Ascending aorta (tissue), 2 donors: ENCODE measurements at regions not wholly inside any gene's neighbourhood (a gene's known extent, or its start where the extent isn't known, plus 50 kb on each side); places are given as distances from the start of the nearest gene placed in this dataset.

Source experiments
- DNase-seq, 2 donors: peaks; one replicate each; pipeline ENCODE4 v3.0.0-alpha.2; 2019; ENCODE audit warnings: low spot score in 2 of 2
- H3K27ac ChIP-seq, 2 donors: fragments of 200-600 bp; sonication (generic); one replicate each; pipeline ENCODE4 v1.5.1; 2016 to 2017; ENCODE audit warnings: mild to moderate bottlenecking in 1 of 2
- H3K27me3 ChIP-seq: fragments of 200-600 bp; sonication (generic); one replicate; pipeline ENCODE4 v1.5.1; 2017
- H3K36me3 ChIP-seq, 2 donors: fragments of 200-600 bp; sonication (generic); one replicate each; pipeline ENCODE4 v1.5.1; 2016
- H3K4me1 ChIP-seq, 2 donors: fragments of 200-600 bp; sonication (generic); one replicate each; pipeline ENCODE4 v1.5.1; 2016 to 2017; ENCODE audit warnings: mild to moderate bottlenecking in 1 of 2
- H3K4me3 ChIP-seq, 2 donors: fragments of 200-600 bp; sonication (generic); one replicate each; pipeline ENCODE4 v1.5.1; 2016 to 2017; ENCODE audit warnings: mild to moderate bottlenecking in 1 of 2
- H3K9me3 ChIP-seq, 2 donors: fragments of 200-600 bp; sonication (generic); one replicate each; pipeline ENCODE4 v1.5.1; 2016
- intact Hi-C: fragments of 100-400 bp; cut with DNase I; formaldehyde crosslinking; loops from one replicate; pipeline ENCODE4 v1.15.1; 2023
- TF ChIP-seq, protein P1 (sequence below), 3 experiments: fragments of 200-600 bp in 2 of 3; fragments of 450-650 bp in 1 of 3; sonication (generic) in 2 of 3; IDR thresholded peaks; one replicate each; pipeline ENCODE4 v1.5.1; 2016 to 2019; ENCODE audit warnings: antibody characterized with exemption in 3 of 3, mild to moderate bottlenecking in 1 of 3, moderate library complexity in 1 of 3

GRCh38 chr13:107035778-107036177 is 467.8 kb upstream of the ARGLU1 start:
- intact Hi-C loops = loop anchor here (10.0 kb wide), 1 partner anchor 551 kb away; no protein-coding TSS in a partner anchor
- H3K27ac ChIP-seq = no peak overlapping the region
- TF ChIP-seq, protein P1, sequence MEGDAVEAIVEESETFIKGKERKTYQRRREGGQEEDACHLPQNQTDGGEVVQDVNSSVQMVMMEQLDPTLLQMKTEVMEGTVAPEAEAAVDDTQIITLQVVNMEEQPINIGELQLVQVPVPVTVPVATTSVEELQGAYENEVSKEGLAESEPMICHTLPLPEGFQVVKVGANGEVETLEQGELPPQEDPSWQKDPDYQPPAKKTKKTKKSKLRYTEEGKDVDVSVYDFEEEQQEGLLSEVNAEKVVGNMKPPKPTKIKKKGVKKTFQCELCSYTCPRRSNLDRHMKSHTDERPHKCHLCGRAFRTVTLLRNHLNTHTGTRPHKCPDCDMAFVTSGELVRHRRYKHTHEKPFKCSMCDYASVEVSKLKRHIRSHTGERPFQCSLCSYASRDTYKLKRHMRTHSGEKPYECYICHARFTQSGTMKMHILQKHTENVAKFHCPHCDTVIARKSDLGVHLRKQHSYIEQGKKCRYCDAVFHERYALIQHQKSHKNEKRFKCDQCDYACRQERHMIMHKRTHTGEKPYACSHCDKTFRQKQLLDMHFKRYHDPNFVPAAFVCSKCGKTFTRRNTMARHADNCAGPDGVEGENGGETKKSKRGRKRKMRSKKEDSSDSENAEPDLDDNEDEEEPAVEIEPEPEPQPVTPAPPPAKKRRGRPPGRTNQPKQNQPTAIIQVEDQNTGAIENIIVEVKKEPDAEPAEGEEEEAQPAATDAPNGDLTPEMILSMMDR (IDR thresholded peaks at IDR 0.05) = no peak

DNA sequence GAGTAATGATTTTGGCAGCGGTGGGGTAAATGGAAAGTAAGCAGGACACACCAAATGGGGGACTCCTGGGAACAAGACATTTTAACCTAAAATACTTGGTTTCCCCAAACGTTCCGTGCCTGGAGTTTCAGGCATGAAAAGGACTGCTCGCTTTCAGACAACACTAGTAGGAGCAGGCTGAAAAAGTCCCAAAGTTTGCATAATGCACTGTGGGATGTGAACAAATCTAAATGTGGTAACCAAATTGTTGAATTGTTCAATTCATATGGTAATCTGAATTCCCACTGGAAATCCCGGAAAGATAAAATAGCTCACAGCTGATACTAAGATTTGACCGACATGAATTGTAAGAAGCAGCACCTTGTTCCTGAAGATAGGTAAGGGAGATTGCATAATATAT is 467.2 kb upstream of the ARGLU1 start:
- H3K4me3 ChIP-seq = no peak overlapping the region
- no peaks in the 10 kb centered on the region for H3K9me3 ChIP-seq
- intact Hi-C loops = loop anchor here (10.0 kb wide), 1 partner anchor 550 kb away; no protein-coding TSS in a partner anchor
- no peaks in the 10 kb centered on the region for H3K27me3 ChIP-seq
- DNase-seq = no peak
- H3K27ac ChIP-seq = no peak overlapping the region
- H3K36me3 ChIP-seq = no peaks in the 10 kb centered on the region
- TF ChIP-seq, protein P1 (IDR thresholded peaks at IDR 0.05) = no peak
- peaks cover 0 to 13% of the 10 kb centered on the region in 2 donors for H3K4me1 ChIP-seq

More at GRCh38 chr13:107035778-107036177, 467.8 kb upstream of the ARGLU1 start:
- DNase-seq = no peak
- H3K9me3 ChIP-seq = peaks cover 0 to 3% of the 10 kb centered on the region in 2 donors
- no peak overlapping the region for H3K4me3 ChIP-seq
- H3K36me3 ChIP-seq = no peaks in the 10 kb centered on the region
- H3K27me3 ChIP-seq = no peaks in the 10 kb centered on the region
- H3K4me1 ChIP-seq = peaks cover 0 to 13% of the 10 kb centered on the region in 2 donors

GRCh38 chr13:107034236-107034872 is 466.4 kb upstream of the ARGLU1 start:
- H3K4me3 ChIP-seq = no peak overlapping the region
- H3K36me3 ChIP-seq = no peaks in the 10 kb centered on the region
- H3K27me3 ChIP-seq = no peaks in the 10 kb centered on the region
- intact Hi-C loops = loop anchor here (10.0 kb wide), 1 partner anchor 550 kb away; no protein-coding TSS in a partner anchor
- peaks cover 0 to 13% of the 10 kb centered on the region in 2 donors for H3K4me1 ChIP-seq
- TF ChIP-seq, protein P1 (IDR thresholded peaks at IDR 0.05) = no peak
- no peak for DNase-seq
- no peaks in the 10 kb centered on the region for H3K9me3 ChIP-seq
- no peak overlapping the region for H3K27ac ChIP-seq

- intact Hi-C loops = loop anchor here (10.0 kb wide), 1 partner anchor 547 kb away; no protein-coding TSS in a partner anchor
- no peaks in the 10 kb centered on the region for H3K27me3 ChIP-seq
- no peaks in the 10 kb centered on the region for H3K36me3 ChIP-seq
- H3K27ac ChIP-seq = peak overlapping the region; percentile 6 to 27
- DNase-seq = no peak
- TF ChIP-seq, protein P1 (IDR thresholded peaks at IDR 0.05) = no peak
- peaks cover 0 to 13% of the 10 kb centered on the region in 2 donors for H3K4me1 ChIP-seq
- no peak overlapping the region for H3K4me3 ChIP-seq
- no peaks in the 10 kb centered on the region for H3K9me3 ChIP-seq
Observed at GRCh38 chr13:107031716-107032115, 463.8 kb upstream of the ARGLU1 start.

DNA sequence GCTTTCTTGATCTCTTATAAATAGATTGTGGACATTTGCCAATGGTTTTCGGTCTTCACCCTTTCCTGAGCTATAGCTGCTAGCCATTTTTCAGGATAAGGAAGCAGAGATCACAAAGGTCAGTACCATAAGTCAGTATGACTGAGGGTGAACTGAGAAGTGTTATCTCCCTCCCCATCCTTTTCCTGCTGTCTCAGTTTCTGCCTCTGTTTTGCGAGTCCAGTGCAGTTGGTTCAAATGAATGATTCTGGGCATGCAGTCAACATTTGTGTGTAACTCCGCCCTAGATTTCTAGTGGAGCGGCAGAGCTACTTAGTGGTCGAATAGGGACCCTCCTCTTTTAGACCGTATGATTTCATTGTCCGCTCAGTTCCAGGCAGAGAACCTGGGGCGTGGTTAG is 460.8 kb upstream of the ARGLU1 start:
- no peaks in the 10 kb centered on the region for H3K9me3 ChIP-seq
- H3K4me3 ChIP-seq = no peak overlapping the region
- DNase-seq = no peak
- H3K27ac ChIP-seq = no peak overlapping the region
- peaks cover 0 to 19% of the 10 kb centered on the region in 2 donors for H3K4me1 ChIP-seq
- no peaks in the 10 kb centered on the region for H3K36me3 ChIP-seq
- intact Hi-C loops = loop anchor here (10.0 kb wide), 1 partner anchor 464 kb away; the partner anchor contains the start of gene ARGLU1
- TF ChIP-seq, protein P1 (IDR thresholded peaks at IDR 0.05) = no peak
- H3K27me3 ChIP-seq = no peaks in the 10 kb centered on the region
